ENCODE measurements at regions not wholly inside any gene's neighbourhood (a gene's known extent, or its start where the extent isn't known, plus 50 kb on each side); places are given as distances from the start of the nearest gene placed in this dataset.

- no peaks in the 10 kb centered on the region for H3K79me2 ChIP-seq (ENCODE audit: low read depth)
- no peaks in the 10 kb centered on the region for H4K20me1 ChIP-seq (ENCODE audit: low read depth)
- H3K27me3 Mint-ChIP-seq (ENCODE audit: insufficient read depth, low read depth), result no peaks in the 10 kb centered on the region
- no peak overlapping the region for H3K27ac ChIP-seq
- TF ChIP-seq EZH2phosphoT487 (IDR thresholded peaks at IDR 0.05), result no peak
- no peak for DNase-seq (ENCODE audit: low spot score)
- H3K4me1 Mint-ChIP-seq, result no peaks in the 10 kb centered on the region
- H3K27me3 ChIP-seq, result no peaks in the 10 kb centered on the region
- no peak overlapping the region for H3K4me3 ChIP-seq
- H3K9me3 ChIP-seq (ENCODE audit: low read depth), result no peaks in the 10 kb centered on the region
- H3K9ac ChIP-seq, result no peak overlapping the region
- H3K4me1 ChIP-seq, result no peaks in the 10 kb centered on the region
- H3K27ac Mint-ChIP-seq, result no peak overlapping the region
- H3F3A ChIP-seq (ENCODE audit: low read depth), result no peaks in the 10 kb centered on the region
- H3K4me3 Mint-ChIP-seq, result no peak overlapping the region
- no peak overlapping the region for H3K4me2 ChIP-seq
- no peaks in the 10 kb centered on the region for H3K36me3 ChIP-seq
- H3K9me3 Mint-ChIP-seq, result no peaks in the 10 kb centered on the region
- no peaks in the 10 kb centered on the region for H3K36me3 Mint-ChIP-seq
- H2AFZ ChIP-seq (replicated peaks), result no peak overlapping the region
Measured at GRCh38 chr3:159005137-159005536, 203.3 kb downstream of the MFSD1 start.

DNA sequence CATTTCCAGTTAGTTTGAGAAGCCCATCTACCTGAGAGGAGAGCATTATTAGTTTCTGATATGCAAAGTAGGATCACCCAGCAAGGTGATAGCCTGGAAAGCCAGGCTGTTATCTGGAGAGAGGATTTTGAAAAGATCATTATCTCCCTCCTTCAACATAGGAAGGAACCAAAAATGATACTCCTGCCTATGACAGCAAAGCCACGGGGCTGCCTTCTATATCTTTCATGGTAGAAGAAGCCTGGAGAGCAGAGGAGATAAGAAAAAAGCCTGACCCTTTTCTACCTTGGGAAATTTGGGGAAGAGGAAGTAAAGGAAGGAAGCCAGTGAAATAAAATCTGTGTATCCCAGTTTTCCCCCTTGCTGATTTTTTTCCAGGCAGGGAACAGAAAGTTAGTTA lies 205.5 kb downstream of the MFSD1 start:
- Histone ChIP-seq H3K4me2 (no peak overlapping the region), H3K27ac (no peak overlapping the region), H4K20me1 (ENCODE audit: low read depth) (no peaks in the 10 kb centered on the region), H3K27me3 (no peaks in the 10 kb centered on the region), H3F3A (ENCODE audit: low read depth) (no peaks in the 10 kb centered on the region), H3K4me3 (no peak overlapping the region), H3K4me1 (no peaks in the 10 kb centered on the region), H3K9ac (no peak overlapping the region), H3K79me2 (ENCODE audit: low read depth) (no peaks in the 10 kb centered on the region), H3K9me3 (ENCODE audit: low read depth) (no peaks in the 10 kb centered on the region), H2AFZ (replicated peaks) (no peak overlapping the region), H3K36me3 (no peaks in the 10 kb centered on the region)
- Mint-ChIP-seq H3K36me3 (no peaks in the 10 kb centered on the region), H3K27ac (no peak overlapping the region), H3K27me3 (ENCODE audit: insufficient read depth, low read depth) (no peaks in the 10 kb centered on the region), H3K4me3 (no peak overlapping the region), H3K9me3 (no peaks in the 10 kb centered on the region), H3K4me1 (no peaks in the 10 kb centered on the region)
- TF ChIP-seq EZH2phosphoT487 (IDR thresholded peaks at IDR 0.05), result no peak
- TF ChIP-seq, protein P1, sequence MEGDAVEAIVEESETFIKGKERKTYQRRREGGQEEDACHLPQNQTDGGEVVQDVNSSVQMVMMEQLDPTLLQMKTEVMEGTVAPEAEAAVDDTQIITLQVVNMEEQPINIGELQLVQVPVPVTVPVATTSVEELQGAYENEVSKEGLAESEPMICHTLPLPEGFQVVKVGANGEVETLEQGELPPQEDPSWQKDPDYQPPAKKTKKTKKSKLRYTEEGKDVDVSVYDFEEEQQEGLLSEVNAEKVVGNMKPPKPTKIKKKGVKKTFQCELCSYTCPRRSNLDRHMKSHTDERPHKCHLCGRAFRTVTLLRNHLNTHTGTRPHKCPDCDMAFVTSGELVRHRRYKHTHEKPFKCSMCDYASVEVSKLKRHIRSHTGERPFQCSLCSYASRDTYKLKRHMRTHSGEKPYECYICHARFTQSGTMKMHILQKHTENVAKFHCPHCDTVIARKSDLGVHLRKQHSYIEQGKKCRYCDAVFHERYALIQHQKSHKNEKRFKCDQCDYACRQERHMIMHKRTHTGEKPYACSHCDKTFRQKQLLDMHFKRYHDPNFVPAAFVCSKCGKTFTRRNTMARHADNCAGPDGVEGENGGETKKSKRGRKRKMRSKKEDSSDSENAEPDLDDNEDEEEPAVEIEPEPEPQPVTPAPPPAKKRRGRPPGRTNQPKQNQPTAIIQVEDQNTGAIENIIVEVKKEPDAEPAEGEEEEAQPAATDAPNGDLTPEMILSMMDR (IDR thresholded peaks at IDR 0.05), result no peak
- TF ChIP-seq EZH2 (IDR thresholded peaks at IDR 0.05), result no peak
- DNase-seq (ENCODE audit: low spot score), result no peak

GRCh38 chr3:159008401-159008800 lies 206.5 kb downstream of the MFSD1 start:
- TF ChIP-seq EZH2phosphoT487 (IDR thresholded peaks at IDR 0.05), result no peak
- TF ChIP-seq, protein P1 (IDR thresholded peaks at IDR 0.05), result no peak
- no peak for TF ChIP-seq EZH2 (IDR thresholded peaks at IDR 0.05)
- no peak overlapping the region for H3K4me3 ChIP-seq
- DNase-seq (ENCODE audit: low spot score), result no peak
- H3K4me3 Mint-ChIP-seq, result no peak overlapping the region
- no peak overlapping the region for H2AFZ ChIP-seq (replicated peaks)
- no peaks in the 10 kb centered on the region for H3K4me1 Mint-ChIP-seq
- H3K9ac ChIP-seq, result no peak overlapping the region
- no peaks in the 10 kb centered on the region for H3K9me3 Mint-ChIP-seq
- H4K20me1 ChIP-seq (ENCODE audit: low read depth), result no peaks in the 10 kb centered on the region
- H3K9me3 ChIP-seq (ENCODE audit: low read depth), result no peaks in the 10 kb centered on the region
- H3K27me3 Mint-ChIP-seq (ENCODE audit: insufficient read depth, low read depth), result no peaks in the 10 kb centered on the region
- H3K27ac Mint-ChIP-seq, result no peak overlapping the region
- H3K36me3 ChIP-seq, result no peaks in the 10 kb centered on the region
- H3K27me3 ChIP-seq, result no peaks in the 10 kb centered on the region
- no peaks in the 10 kb centered on the region for H3K36me3 Mint-ChIP-seq
- H3K27ac ChIP-seq, result no peak overlapping the region
- H3K79me2 ChIP-seq (ENCODE audit: low read depth), result no peaks in the 10 kb centered on the region
- H3K4me2 ChIP-seq, result no peak overlapping the region
- H3F3A ChIP-seq (ENCODE audit: low read depth), result no peaks in the 10 kb centered on the region
- no peaks in the 10 kb centered on the region for H3K4me1 ChIP-seq

- Histone ChIP-seq H3K9me3 (ENCODE audit: low read depth) (no peaks in the 10 kb centered on the region), H3K36me3 (no peaks in the 10 kb centered on the region), H3K4me3 (no peak overlapping the region), H3K79me2 (ENCODE audit: low read depth) (no peaks in the 10 kb centered on the region), H3K4me1 (no peaks in the 10 kb centered on the region), H3K27ac (no peak overlapping the region), H4K20me1 (ENCODE audit: low read depth) (no peaks in the 10 kb centered on the region), H3K4me2 (no peak overlapping the region), H2AFZ (replicated peaks) (no peak overlapping the region), H3F3A (ENCODE audit: low read depth) (no peaks in the 10 kb centered on the region), H3K27me3 (no peaks in the 10 kb centered on the region), H3K9ac (no peak overlapping the region)
- Mint-ChIP-seq H3K36me3 (no peaks in the 10 kb centered on the region), H3K27me3 (ENCODE audit: insufficient read depth, low read depth) (peaks cover 5% of the 10 kb centered on the region), H3K4me1 (no peaks in the 10 kb centered on the region), H3K4me3 (no peak overlapping the region), H3K9me3 (peaks cover 2% of the 10 kb centered on the region), H3K27ac (no peak overlapping the region)
- TF ChIP-seq, protein P1 (IDR thresholded peaks at IDR 0.05), result no peak
- TF ChIP-seq EZH2 (IDR thresholded peaks at IDR 0.05) (no peak), EZH2phosphoT487 (IDR thresholded peaks at IDR 0.05) (no peak)
- DNase-seq (ENCODE audit: low spot score), result no peak
Measured at GRCh38 chr3:159018341-159018740, 216.5 kb downstream of the MFSD1 start.
